SK-N-SH treated with all-trans-retinoic acid at 6 μM for 48 hours (cell line): ENCODE measurements at regions not wholly inside any gene's neighbourhood (a gene's known extent, or its start where the extent isn't known, plus 50 kb on each side); places are given as distances from the start of the nearest gene placed in this dataset.

ENCODE experiments used
- ATAC-seq: fragments of 200-7000 bp; cut with Tn5 transposase; 3 replicates; pipeline ENCODE4 v1.9.1; 2020; ENCODE audit warnings: mild to moderate bottlenecking, moderate library complexity
- BACH2 ChIP-seq: fragments of 250-450 bp; sonication (Bioruptor Pico); IDR thresholded peaks from 2 replicates; pipeline ENCODE4 v1.9.0; 2021; ENCODE audit warnings: mild to moderate bottlenecking, borderline replicate concordance
- CSDC2 ChIP-seq: fragments of 250-450 bp; sonication (Bioruptor Pico); IDR thresholded peaks from 2 replicates; pipeline ENCODE4 v1.5.0; 2020; ENCODE audit warnings: mild to moderate bottlenecking, moderate library complexity
- CSRNP3 ChIP-seq: fragments of 250-450 bp; sonication (Bioruptor Pico); IDR thresholded peaks from 2 replicates; pipeline ENCODE4 v1.5.1; 2021; ENCODE audit warnings: mild to moderate bottlenecking, moderate library complexity
- ESRRG ChIP-seq: fragments of 250-450 bp; sonication (Bioruptor Pico); IDR thresholded peaks from 2 replicates; pipeline ENCODE4 v1.6.1; 2021; ENCODE audit warnings: mild to moderate bottlenecking
- GLIS3 ChIP-seq: fragments of 250-450 bp; sonication (Bioruptor Pico); IDR thresholded peaks from 2 replicates; pipeline ENCODE4 v1.5.0; 2020; ENCODE audit warnings: mild to moderate bottlenecking, moderate library complexity
- ISL1 ChIP-seq: fragments of 250-450 bp; sonication (Bioruptor Pico); IDR thresholded peaks from 2 replicates; pipeline ENCODE4 v2.1.2; 2022; ENCODE audit warnings: mild to moderate bottlenecking, moderate library complexity
- OSR1 ChIP-seq: fragments of 250-450 bp; sonication (Bioruptor Pico); IDR thresholded peaks from 2 replicates; pipeline ENCODE4 v1.8.0; 2022; ENCODE audit warnings: moderate library complexity, mild to moderate bottlenecking, inconsistent platforms
- PATZ1 ChIP-seq: fragments of 250-450 bp; sonication (Bioruptor Pico); IDR thresholded peaks from 2 replicates; pipeline ENCODE4 v1.8.0; 2020; ENCODE audit warnings: mild to moderate bottlenecking, moderate library complexity, borderline replicate concordance
- POU6F1 ChIP-seq: fragments of 250-450 bp; sonication (Bioruptor Pico); IDR thresholded peaks from 2 replicates; pipeline ENCODE4 v1.8.0; 2021; ENCODE audit warnings: low read depth, mild to moderate bottlenecking, moderate library complexity, borderline replicate concordance
- PPARA ChIP-seq: fragments of 250-450 bp; sonication (Bioruptor Pico); IDR thresholded peaks from 2 replicates; pipeline ENCODE4 v1.5.0; 2020; ENCODE audit warnings: mild to moderate bottlenecking, borderline replicate concordance
- RARB ChIP-seq: fragments of 250-450 bp; sonication (Bioruptor Pico); IDR thresholded peaks from 2 replicates; pipeline ENCODE4 v1.8.0; 2021; ENCODE audit warnings: mild to moderate bottlenecking, moderate library complexity
- SNAI2 ChIP-seq: fragments of 250-450 bp; sonication (Bioruptor Pico); IDR thresholded peaks from 2 replicates; pipeline ENCODE4 v1.5.0; 2020; ENCODE audit warnings: mild to moderate bottlenecking, moderate library complexity
- TCF4 ChIP-seq: fragments of 250-450 bp; sonication (Bioruptor Pico); IDR thresholded peaks from 2 replicates; pipeline ENCODE4 v1.8.0; 2021; ENCODE audit warnings: mild to moderate bottlenecking, moderate library complexity, borderline replicate concordance
- TOX ChIP-seq: fragments of 250-450 bp; sonication (Bioruptor Pico); IDR thresholded peaks from 2 replicates; pipeline ENCODE4 v1.8.0; 2021; ENCODE audit warnings: mild to moderate bottlenecking, moderate library complexity, borderline replicate concordance
- TSHZ2 ChIP-seq: fragments of 250-450 bp; sonication (Bioruptor Pico); IDR thresholded peaks from 2 replicates; pipeline ENCODE4 v1.5.0; 2020; ENCODE audit warnings: mild to moderate bottlenecking, moderate library complexity
- ZC3H10 ChIP-seq: fragments of 250-450 bp; sonication (Bioruptor Pico); IDR thresholded peaks from 2 replicates; pipeline ENCODE4 v1.5.1; 2021; ENCODE audit warnings: mild to moderate bottlenecking, moderate library complexity
- ZFP3 ChIP-seq: fragments of 250-450 bp; sonication (Bioruptor Pico); IDR thresholded peaks from 2 replicates; pipeline ENCODE4 v1.5.0; 2020; ENCODE audit warnings: mild to moderate bottlenecking, moderate library complexity
- ZNF565 ChIP-seq: fragments of 450-650 bp; formaldehyde crosslinking; conservative IDR thresholded peaks from 2 replicates; pipeline ENCODE4 v1.5.0; 2020; ENCODE audit warnings: low read depth, mild to moderate bottlenecking, moderate library complexity

GRCh38 chr4:22873899-22874298 is 181.2 kb downstream of the GBA3 start:
- TF ChIP-seq POU6F1 (CRISPR knock-in tag) (no peak), OSR1 (CRISPR knock-in tag) (no peak), TCF4 (no peak), SNAI2 (CRISPR knock-in tag) (no peak), PATZ1 (CRISPR knock-in tag) (no peak), ZFP3 (no peak), TOX (no peak), RARB (CRISPR knock-in tag) (no peak), CSDC2 (CRISPR knock-in tag) (no peak), BACH2 (CRISPR knock-in tag) (no peak), ZNF565 (CRISPR knock-in tag) (no peak), PPARA (no peak)
- no peak for ATAC-seq

- TF ChIP-seq CSRNP3 (CRISPR knock-in tag) (no peak), TSHZ2 (CRISPR knock-in tag) (no peak), POU6F1 (CRISPR knock-in tag) (no peak), ESRRG (no peak), BACH2 (CRISPR knock-in tag) (no peak), OSR1 (CRISPR knock-in tag) (no peak), RARB (CRISPR knock-in tag) (no peak), ZNF565 (CRISPR knock-in tag) (no peak), PPARA (no peak), GLIS3 (CRISPR knock-in tag) (no peak), PATZ1 (CRISPR knock-in tag) (no peak), ISL1 (CRISPR knock-in tag) (no peak), TOX (no peak), ZFP3 (no peak), CSDC2 (CRISPR knock-in tag) (no peak), ZC3H10 (no peak)
- ATAC-seq, result no peak
Measured at GRCh38 chr4:22870847-22871449, 178.2 kb downstream of the GBA3 start.

GRCh38 chr4:22869235-22869634 is 176.5 kb downstream of the GBA3 start:
- TF ChIP-seq CSRNP3 (CRISPR knock-in tag) (no peak), RARB (CRISPR knock-in tag) (no peak), SNAI2 (CRISPR knock-in tag) (no peak), POU6F1 (CRISPR knock-in tag) (no peak), ZNF565 (CRISPR knock-in tag) (no peak)
- no peak for ATAC-seq
